ENCODE measurements at regions not wholly inside any gene's neighbourhood (a gene's known extent, or its start where the extent isn't known, plus 50 kb on each side); places are given as distances from the start of the nearest gene placed in this dataset.

- H2AFZ ChIP-seq (ENCODE audit: low read depth, low read length) = no peak overlapping the region
- FAIRE-seq = no peak
- no peaks in the 10 kb centered on the region; the same call in 1 of the 2 replicates for H3K9me3 ChIP-seq (replicated peaks; ENCODE audit: control insufficient read depth, insufficient read depth, low read depth, low read length)
- DNase-seq (ENCODE audit: extremely low read depth in 1 of 4, low spot score in 3 of 4) = no peak
- CTCF ChIA-PET (ENCODE audit: low intra/inter-chr PET ratio) = no interaction called here
- intact Hi-C loops (cut with micrococcal nuclease) (no loop called here), in situ Hi-C loops (cut with MboI) (no loop called here)
- no peak overlapping the region for H3K9ac ChIP-seq (ENCODE audit: insufficient read depth in 1 of 2, low read depth in 2 of 2, low read length in 2 of 2)
- no peaks in the 10 kb centered on the region for H3K9me1 ChIP-seq (ENCODE audit: control insufficient read depth, insufficient read depth, low read length)
- no peaks in the 10 kb centered on the region for H3K36me3 ChIP-seq (ENCODE audit: control insufficient read depth, insufficient read depth, low read length)
- POLR2A ChIA-PET = no interaction called here
- no peak overlapping the region for H3K27ac ChIP-seq (ENCODE audit: extremely low read depth, low read depth, low read length)
- H4K20me1 ChIP-seq (replicated peaks; ENCODE audit: control insufficient read depth, insufficient read depth, low read length) = no peaks in the 10 kb centered on the region
- no peaks in the 10 kb centered on the region for H3K4me1 ChIP-seq (replicated peaks in 1 of 2; ENCODE audit: control insufficient read depth in 2 of 2, insufficient read depth in 2 of 2, low read length in 2 of 2)
- BruUV-seq (replicated peaks) = no TSS peak
- no peaks in the 10 kb centered on the region for H3K27me3 ChIP-seq (ENCODE audit: control insufficient read depth in 2 of 2, insufficient read depth in 2 of 2, low read length in 2 of 2)
- H3K4me3 ChIP-seq = no peak overlapping the region
- WGBS (ENCODE audit: insufficient coverage, low coverage, missing lambda C conversion rate) = 0% methylated on average over 3 of the region's 3 CpGs
- no peaks in the 10 kb centered on the region for H3K79me2 ChIP-seq (ENCODE audit: control insufficient read depth, insufficient read depth, low read length)
- no peak for ATAC-seq
- no peak overlapping the region for H3K4me2 ChIP-seq (ENCODE audit: insufficient read depth, low read length)
- TF ChIP-seq ZNF324 (CRISPR knock-in tag; IDR thresholded peaks at IDR 0.05) (no peak), MGA (IDR thresholded peaks at IDR 0.05) (no peak), NRF1 (conservative IDR thresholded peaks at IDR 0.05 in 1 of 2, IDR thresholded peaks at IDR 0.05 in 1 of 2) (no peak), THRAP3 (IDR thresholded peaks at IDR 0.05; ENCODE audit: borderline replicate concordance) (no peak), DNMT1 (IDR thresholded peaks at IDR 0.05) (no peak), NUFIP1 (IDR thresholded peaks at IDR 0.05; ENCODE audit: partially characterized antibody) (no peak), TRIM28 (IDR thresholded peaks at IDR 0.05) (no peak), ZEB2 (IDR thresholded peaks at IDR 0.05) (no peak), HES1 (IDR thresholded peaks at IDR 0.05; ENCODE audit: low read depth) (no peak), SMARCC2 (IDR thresholded peaks at IDR 0.05; ENCODE audit: low read depth) (no peak), E4F1 (CRISPR knock-in tag; IDR thresholded peaks at IDR 0.05; ENCODE audit: borderline replicate concordance) (no peak)
Measured at GRCh38 chr5:101574017-101574416, 670.9 kb upstream of the ST8SIA4 start.

Measured in K562 (cell line).